Activated naive CD4-positive, alpha-beta T cell treated with Interleukin-2 at 50 U/mL for 16 hours (primary cell): ENCODE measurements at regions not wholly inside any gene's neighbourhood (a gene's known extent, or its start where the extent isn't known, plus 50 kb on each side); places are given as distances from the start of the nearest gene placed in this dataset.

ENCODE experiments used
- DNase-seq: peaks from one replicate; pipeline ENCODE4 v3.0.0-alpha.2; 2020

DNA sequence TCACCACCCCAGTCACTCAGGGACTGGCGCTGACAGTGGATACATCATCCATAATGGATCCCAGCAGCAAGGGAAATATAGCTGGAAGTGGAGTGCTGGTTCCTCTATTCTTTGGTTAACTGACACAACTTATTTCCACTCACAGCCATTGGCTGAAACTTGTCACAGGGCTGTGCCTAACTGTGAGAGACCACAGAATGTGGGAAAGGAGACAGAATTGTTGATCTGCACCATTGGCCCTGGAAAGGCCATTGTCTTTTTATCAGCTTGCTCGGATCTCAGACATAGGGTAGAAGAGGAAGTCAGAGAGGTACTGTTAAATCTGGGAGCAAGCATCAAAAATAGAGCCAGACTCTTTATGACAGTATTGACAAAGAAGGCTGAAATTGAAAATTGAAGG, 451.3 kb downstream of the AJAP1 start:
- DNase-seq: no peak

DNA sequence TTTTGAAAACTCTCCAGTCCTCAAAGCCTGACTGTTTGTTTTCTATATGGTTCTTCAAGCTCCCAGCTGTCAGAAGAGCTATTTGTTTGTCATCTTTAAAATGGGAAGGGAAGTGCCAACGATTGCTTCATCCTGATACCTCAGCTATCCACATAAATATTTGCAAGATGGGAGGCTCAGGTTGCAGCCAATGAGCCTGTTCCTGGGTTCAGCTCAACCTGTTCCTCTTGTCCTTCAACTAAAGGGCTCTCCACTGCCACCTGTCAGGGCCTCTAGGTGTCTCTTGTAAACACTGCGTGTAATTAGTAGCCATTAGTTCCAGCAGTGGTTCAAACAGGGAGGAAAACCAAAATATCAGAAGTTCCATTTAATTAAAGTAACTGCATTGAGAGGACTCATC, 445.1 kb downstream of the AJAP1 start:
- no peak for DNase-seq

DNA sequence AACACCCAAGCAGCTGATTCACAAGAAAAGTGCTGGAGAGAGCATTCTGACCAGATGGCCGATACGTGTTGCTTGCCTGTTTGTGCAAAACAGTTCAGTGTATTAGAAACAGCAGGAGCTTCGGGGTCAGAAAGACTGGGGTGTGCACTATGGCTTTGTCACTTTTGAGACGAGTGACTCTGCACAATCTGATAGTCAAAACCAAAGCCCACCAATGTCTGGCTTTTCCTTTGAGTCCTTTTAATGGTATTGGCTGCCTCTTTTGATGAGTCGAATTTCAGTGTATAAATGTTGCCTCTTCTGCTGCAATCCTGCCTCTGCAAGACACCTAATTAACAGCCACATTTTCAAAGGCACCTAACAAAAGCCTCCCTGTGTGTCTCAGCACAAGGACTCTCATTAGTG, 444.6 kb downstream of the AJAP1 start:
- no peak for DNase-seq

DNA sequence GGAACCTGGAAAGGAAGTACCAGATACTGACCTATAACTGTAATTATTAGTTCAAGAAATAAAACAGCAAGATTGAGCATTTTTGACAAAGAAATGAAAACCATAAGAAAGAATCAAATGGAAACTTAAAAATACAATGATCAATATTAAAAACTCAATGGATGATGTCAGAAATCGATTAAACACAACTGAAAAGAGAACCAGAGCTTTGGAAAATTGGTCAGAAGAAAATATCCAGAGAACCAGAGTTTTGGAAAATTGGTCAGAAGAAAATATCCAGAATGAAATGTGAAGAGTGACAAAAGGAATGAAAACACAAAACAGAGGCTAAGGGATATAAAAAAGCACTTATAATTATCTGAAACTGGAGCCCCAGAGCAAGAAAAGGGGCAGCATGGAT, 438.6 kb downstream of the AJAP1 start:
- DNase-seq: no peak

DNA sequence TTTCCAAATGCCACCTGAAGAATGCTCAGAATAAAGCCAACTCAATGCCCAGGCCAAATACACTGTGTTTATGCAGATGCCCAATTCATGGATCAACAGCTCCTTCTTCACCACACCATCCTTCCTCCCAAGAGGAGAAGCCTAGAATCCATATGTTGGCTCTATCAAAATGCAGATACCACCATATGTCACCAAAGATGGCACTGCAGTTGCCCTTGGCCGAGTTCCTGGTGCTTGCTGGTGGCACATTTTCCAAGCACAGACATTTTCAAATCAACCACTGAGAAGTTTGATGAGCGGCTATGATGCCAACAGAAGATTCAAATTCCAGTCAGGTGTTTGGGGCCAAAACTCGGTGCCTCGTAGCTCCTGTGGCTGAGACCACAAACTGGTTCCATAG, 430.3 kb downstream of the AJAP1 start:
- DNase-seq: no peak

DNA sequence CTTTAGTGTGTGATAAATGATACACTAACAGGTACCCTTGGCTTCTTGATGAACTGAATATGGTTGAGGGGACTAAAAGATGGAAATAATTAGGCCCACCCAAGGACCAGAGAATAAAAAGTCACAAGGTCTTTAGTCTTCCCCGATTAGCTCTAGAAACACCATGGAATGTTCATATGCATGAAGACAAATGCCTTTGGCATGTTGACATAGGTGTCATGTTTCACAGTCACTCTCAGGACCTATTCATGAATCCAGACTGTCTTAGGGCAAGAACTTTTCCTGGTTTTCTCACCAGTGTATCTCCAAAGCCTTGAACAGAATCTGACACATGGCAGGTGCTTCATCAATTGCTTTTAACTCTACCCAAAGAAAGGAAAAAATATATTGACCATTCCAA, 412.8 kb downstream of the AJAP1 start:
- no peak for DNase-seq

DNA sequence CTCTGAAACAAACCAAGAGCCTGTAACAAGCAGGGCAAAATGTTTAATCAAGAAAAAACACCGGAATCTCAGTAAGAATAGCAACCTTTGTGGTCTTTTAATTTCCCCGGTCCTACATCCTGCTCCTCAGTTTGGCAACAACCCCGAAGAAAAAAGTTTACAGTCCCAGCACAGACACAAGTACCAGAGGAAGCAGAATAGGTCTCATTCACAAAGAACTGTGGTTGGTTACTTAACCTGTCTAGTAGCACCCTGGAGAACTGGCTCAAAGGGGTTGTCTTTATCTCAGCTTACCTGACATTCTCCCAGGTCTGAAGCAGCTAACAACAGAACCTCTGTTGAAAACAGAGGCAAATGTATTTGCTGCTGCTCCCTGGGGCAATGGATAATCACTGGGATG, 399.3 kb downstream of the AJAP1 start:
- DNase-seq: no peak

DNA sequence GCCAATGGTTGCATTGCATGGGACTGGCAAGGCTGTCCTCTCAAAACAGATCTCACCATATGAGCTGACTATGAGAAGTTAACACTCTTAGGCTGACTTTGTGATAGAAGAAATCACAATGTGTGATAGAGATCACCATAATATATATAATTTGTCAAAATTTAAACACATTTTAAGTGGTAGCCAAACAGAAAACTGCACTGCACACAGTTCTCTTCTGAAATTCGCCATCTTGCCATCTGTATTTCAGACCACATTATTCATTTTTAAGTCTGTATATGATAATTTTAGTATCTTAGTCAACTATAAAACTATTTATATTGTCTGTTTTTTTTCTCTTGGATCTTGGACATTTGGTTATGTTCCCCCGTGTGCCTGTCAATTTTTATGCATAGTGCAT, 374.7 kb downstream of the AJAP1 start:
- DNase-seq: no peak

DNA sequence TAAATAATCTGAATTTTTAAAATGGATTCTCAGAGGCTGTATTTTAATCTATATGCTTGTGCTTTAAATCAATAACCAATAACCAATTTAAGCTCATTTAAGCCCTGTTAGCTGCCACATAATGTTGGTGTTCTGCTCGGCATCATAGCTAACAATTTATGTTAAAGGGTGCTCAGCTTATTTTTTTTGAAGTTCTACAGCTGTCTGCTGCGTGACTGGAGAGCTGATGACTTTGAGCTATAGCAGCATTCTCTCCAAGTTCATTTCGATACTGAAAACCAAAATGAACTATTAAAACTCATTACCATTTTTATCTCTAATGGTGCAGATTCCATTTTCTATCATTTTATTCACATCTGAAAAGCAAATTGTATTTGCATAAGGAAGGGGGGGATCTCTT, 357.8 kb downstream of the AJAP1 start:
- no peak for DNase-seq

DNA sequence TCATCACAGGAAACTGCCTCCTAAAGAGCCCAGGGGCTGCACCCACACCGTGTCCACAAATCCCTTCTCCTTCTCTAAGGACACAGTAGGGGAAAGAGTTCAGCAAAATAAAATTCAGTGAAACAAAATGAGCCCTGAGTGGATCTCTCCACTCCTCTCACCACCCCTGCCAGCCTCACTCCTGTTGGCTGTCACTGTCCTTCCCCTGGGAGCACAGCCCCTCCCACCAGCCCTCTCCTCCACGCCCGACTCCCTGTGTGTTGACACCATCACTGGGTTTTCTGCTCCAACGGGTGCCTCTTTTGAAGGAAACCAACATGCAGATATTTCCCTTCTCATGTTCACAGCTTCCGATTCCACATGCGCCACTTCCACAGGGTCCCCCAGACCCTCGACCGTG, 356.2 kb downstream of the AJAP1 start:
- no peak for DNase-seq

DNA sequence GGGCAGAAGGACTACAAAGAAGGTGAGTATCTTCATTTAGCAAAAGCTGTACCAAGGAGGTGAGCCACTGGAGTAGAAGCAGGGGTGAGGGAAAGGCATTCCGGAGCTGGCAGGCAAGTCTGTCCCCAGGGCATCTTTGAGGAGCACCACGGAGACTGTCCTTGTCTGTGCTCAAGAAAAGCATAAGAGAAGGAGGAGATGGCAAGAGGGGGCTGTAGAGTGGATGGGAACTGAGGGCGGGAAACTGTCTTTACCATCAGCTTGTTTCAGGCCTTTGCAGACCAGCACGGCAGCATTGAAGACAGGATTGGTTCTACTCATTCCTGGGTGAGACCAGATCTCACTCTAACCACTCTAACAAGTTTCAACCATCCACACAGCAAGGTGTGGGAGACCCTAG, 355.8 kb downstream of the AJAP1 start:
- no peak for DNase-seq

DNA sequence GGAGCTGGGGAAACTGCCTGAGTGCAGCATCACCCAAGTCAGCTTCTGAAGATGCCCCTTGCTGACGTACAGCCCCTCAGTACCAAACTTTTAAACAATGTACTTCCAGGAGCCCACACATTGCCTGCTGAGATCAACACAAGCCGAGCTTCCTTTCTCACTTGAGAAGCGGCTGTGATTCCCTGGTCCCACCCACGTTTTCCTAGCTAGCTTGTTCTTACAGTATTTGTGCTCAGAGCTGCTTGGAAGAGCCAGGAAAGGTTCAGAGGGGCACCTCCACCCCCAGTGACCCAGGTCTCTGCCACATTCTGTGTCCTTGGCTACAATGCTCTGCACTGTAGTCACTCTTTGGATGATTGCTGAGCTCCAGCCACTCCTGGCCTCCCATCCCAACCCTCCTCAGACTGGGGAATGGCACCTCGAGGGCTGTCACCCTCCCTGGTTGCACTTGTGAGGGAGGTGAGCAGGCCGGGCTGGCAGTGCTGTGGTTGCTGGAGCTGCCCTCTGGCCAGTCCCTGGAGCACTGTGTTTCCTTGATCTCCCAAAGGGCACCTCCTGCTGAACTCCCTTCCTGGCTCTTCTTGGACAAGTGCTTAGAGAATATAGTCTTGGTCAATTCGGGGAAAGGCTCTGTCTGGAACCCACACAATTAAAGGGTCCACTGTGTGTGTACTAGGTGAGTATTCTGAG, 355.1 kb downstream of the AJAP1 start:
- DNase-seq: no peak

DNA sequence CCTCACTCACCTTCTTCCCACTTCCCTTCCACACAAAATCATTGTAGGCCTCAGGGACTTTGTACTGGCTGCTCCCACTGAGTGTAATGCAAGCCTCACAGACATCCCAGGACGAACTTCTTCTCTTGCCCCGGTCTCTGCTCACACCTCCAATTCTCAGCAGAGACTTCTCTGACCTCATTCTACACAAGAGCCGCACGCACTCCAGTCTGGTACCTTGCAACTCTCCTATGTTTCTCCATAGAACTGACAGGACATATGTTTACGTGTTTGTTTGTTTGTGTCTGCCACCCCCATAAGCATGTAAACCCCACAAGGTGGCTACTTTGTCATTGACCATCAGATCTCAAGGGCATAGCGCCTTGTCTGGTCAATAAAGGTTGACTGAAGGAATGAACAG, 350.8 kb downstream of the AJAP1 start:
- DNase-seq: no peak

DNA sequence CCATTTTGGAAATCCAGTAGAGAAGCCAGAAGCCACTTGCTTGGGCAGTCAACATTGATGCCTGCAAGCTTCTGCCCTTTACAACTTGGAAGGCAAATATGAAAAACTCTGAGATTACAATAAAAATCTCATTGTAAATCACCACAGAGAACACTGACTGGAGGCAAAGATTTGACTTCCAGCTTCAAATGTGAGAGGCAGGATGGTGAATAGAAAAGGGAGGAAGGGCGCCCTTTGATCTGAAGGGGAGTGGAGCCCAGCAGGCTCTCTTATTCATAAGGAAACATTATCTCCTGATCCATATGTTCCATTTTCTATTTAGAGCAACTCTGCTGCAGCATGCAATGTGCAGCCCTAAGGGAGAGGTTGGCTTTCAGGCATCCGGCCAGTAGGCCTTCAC, 348.3 kb downstream of the AJAP1 start:
- no peak for DNase-seq

DNA sequence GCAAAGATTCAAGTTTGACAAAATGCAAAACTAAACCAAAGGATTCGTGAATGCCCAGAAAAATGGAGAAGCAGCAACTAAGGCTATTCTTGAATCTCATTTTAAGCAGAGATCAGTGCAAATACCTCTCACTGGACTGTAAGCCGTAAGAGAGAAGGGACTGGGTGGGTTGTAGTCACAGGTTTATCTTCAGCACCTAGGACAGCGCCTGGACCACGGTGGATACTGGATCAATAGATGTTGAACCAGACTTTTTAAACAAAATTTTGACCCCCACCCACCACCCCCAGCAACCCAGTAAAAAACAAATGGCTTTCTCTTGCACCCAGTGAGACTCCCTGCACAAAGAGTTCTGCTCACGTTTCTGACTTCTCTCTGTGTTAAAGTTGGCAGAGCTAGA, 347.1 kb downstream of the AJAP1 start:
- DNase-seq: no peak

DNA sequence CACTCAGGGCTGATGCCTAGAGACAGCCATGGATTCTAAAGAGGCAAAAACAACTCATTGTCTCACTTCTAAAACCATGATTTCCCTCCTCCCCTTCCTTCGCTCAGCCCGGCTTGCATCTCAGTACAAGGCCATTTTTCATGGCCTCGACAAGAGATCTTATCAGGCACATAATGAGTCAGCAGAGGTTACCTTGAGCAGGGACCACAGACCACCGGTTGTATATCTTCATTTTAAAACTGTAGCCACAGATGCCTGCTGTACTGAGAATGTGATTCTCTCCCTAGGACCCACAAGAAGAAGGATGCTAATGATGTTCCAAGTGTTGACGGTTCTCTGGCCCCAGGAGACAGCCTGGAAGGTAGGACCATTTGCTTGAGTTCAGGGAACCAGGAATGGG, 331.9 kb downstream of the AJAP1 start:
- DNase-seq: no peak

DNA sequence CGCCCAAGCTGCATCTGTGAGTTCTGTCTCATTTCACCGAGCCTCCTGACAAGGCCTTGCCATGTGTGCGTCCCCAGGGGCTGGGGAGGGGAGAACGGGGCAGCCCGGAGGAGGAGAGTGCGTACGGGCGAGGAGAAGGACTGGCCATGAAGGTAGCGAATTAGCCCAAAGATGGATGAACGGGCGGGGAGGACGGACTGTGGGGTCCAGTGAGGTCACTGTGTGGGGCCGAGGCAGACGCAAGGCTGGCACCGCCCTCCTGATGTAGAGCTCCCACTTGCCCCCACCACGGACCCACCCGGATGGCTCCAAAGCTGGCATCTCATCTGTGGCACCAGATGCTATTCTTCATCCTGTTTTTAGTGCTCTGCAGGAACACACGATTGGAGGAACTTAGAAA, 330.4 kb downstream of the AJAP1 start:
- no peak for DNase-seq

DNA sequence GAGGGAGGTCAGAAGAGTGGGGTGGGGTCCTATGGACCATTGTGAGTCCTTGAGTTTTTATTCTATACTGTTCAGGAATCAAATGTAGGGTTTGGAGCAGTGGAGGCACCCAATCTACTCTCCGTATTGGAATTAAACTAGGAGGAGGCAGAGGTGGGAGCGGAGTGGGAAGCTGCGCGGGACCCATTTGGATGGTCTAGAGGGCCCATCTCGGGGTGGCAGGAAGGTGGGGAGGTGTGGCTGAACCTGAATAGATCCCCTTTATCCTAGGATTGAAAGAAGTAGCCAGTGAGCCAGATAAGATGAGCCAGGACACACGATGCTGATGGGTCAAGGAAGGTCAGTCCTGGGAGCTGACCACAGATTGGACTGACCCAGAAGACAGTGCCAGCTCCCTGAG, 325.8 kb downstream of the AJAP1 start:
- no peak for DNase-seq

DNA sequence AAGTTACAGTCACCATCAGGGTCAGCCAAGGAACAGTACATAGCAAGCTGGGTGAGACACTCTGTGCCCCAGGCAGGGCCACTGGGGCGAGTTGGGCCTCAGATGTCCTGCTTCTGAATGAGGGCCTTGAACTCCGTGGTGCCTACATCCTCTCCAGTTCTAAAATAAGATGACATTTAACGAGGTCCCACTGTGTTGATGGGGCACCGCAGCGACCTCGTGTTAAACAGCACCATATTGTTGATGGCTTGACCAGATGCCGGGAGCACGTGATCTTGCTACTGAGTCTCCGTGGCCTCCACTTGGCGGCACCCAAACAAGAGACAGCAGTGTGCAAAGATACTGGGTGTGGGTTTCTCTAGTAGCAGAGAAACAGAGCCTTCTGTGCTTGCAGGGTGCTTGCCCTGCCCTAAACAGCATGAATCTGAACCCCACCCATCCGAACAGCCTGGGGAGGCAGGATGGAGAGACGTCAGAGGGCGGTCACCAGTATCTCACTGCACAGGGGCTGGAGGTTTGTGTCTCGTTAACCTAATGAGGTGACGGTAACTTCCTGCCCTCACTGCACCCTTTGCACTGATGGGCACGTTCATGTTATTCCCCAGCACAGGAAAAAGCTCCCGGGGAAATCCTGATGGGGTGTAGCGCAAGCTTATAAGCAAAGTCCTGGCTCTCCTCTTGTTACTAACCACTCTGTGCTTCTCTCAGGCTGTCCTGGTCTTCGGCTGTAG, 324.4 kb downstream of the AJAP1 start:
- DNase-seq: no peak

DNA sequence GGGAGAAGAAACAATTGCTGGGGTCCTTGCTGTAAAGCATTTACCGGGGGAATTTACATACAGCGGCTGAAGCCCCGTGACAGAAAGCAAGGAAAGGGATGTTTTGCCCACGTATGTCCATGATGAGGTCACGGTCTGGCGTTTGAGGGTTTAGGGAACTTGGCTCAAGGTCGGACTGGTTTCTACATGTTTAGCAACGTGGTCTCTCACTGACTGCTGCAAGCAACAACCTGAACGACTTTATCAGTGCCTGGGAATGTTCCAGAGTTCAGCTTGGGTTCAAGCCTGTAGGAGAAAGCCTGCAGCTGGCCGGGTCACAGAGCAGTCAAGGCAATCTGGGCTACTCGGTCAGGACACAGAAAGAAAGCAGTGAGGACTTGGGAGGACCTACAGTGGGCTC, 323.3 kb downstream of the AJAP1 start:
- no peak for DNase-seq

DNA sequence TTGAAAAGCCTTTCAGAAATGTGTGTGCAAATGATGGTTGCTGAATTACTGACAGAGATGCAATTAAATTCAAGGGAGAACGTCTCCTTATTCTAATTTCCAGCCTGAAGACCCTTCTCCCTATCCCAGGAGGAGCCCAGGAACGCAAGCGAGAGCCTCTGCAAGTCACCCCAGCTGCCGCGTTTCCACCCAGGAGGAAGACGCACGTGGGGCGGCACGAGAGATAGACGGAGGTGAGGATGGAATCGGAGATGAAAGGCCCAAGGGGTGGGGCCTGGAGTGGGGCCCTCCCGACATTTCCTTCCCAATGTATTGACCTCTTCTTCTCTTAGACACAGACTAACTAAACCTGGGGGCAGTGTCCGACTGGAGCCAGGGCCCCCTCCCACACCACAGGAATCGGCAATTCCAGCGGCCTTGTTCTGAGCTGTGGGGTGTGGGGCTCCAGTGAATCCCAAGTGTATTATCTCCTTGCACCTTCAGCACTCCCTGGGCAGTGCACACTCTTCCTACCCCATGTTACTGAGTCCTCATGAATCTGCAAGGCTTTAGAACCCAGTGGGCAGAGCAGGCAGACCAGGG, 322.5 kb downstream of the AJAP1 start:
- no peak for DNase-seq

DNA sequence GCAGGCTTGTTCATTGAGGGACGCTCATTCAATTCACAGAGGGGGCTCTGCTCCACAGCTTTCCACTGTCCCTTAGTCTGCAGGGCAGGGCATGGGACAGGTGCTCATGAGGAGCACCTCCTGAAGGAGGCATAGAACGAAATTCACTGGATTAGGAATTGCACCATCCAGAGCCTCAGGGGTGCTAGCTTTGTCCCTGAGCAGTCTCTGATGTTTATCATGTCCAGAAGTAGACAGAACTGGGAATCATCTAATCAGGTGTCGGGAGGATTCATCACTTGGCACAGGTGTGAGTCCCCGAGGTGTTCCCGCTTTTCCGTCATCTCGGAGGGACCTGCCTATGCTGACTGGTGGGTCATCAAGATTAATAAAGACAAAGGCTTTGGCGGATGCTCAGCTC, 321.4 kb downstream of the AJAP1 start:
- DNase-seq: no peak

DNA sequence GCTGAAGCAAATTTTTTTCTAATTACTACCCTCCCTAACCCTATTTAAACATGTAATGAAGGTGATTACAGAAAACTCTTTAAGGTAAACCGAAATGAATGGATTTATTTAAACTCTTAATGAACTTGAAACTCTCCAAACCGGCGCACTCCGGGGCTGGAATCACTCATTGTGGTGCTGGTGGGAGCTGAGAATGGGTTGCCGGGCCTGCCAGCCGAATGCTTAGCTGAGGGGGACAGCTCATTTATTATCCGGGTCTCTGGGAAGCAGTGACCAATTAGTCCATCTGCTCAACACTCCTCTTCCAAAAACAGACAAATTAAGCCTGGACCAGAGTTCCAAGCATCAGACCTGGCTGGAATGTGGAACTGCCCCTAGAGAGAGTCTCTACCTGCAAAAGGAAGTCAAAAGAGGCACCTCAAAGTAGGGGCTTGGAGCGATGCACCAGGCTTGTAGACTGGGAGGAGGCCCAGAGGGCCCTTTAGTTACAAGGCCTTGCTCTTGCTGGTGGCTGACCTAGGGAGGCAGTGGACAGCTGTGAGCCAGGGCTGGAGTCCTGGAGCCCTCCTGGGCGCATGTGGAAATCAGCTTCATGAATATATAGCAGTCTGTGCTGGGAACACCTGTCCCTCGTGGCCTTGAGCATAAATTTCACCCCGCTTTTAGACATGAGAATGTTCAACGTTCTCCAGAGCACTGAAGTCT, 320.7 kb downstream of the AJAP1 start:
- no peak for DNase-seq

DNA sequence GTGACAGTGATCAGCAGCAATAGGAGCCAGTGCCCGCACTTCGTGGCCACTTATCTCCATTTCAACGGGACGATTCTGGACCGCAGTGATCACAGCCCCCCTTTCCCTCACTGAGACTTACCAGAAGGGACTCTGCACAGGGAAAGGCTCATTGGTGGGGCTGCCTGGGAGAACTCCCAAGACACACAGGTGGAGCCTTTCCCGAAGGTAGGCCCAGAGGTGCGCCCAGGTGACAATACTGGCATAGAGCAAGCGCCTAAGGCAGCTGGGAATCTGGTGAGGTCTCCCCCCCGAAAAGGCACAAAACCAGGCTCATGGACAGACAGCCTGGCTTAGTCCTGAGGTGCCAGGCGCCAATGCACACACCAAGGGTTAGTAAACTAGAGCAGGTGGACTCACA, 318.9 kb downstream of the AJAP1 start:
- no peak for DNase-seq
